ENCODE measurements at regions not wholly inside any gene's neighbourhood (a gene's known extent, or its start where the extent isn't known, plus 50 kb on each side); places are given as distances from the start of the nearest gene placed in this dataset.
A peak's percentile ranks its signal among the peaks of the same experiment; 100 is the strongest.

GRCh38 chr6:109296971-109297372 is 85.3 kb downstream of the CD164 start:
- no peaks in the 10 kb centered on the region for H3K27me3 ChIP-seq (ENCODE audit: control insufficient read depth, insufficient read depth, low read length)
- H3K4me1 ChIP-seq (ENCODE audit: control insufficient read depth, insufficient read depth, low read length), result peaks cover 4% of the 10 kb centered on the region
- no peaks in the 10 kb centered on the region for H3K9me3 ChIP-seq (ENCODE audit: control insufficient read depth, insufficient read depth, low read length)
- H3K4me3 ChIP-seq (ENCODE audit: low read depth, low read length), result no peak overlapping the region
- H3K36me3 ChIP-seq (ENCODE audit: control insufficient read depth, insufficient read depth, low read length), result no peaks in the 10 kb centered on the region
- WGBS (ENCODE audit: insufficient coverage), result 85% methylated on average over 7 of the region's 7 CpGs
- peak overlapping the region; percentile 2 for H3K27ac ChIP-seq (ENCODE audit: low read depth, low read length)
- no peak for DNase-seq (ENCODE audit: low read depth in 4 of 6, low spot score in 6 of 6)

- no peaks in the 10 kb centered on the region for H3K9me3 ChIP-seq (ENCODE audit: control insufficient read depth, insufficient read depth, low read length)
- no peaks in the 10 kb centered on the region for H3K36me3 ChIP-seq (ENCODE audit: control insufficient read depth, insufficient read depth, low read length)
- H3K27ac ChIP-seq (ENCODE audit: low read depth, low read length), result no peak overlapping the region
- H3K4me1 ChIP-seq (ENCODE audit: control insufficient read depth, insufficient read depth, low read length), result peaks cover 4% of the 10 kb centered on the region
- H3K4me3 ChIP-seq (ENCODE audit: low read depth, low read length), result no peak overlapping the region
- 100% methylated on average over 1 of the region's 3 CpGs for WGBS (ENCODE audit: insufficient coverage)
- DNase-seq (ENCODE audit: low read depth in 4 of 6, low spot score in 6 of 6), result no peak
- no peaks in the 10 kb centered on the region for H3K27me3 ChIP-seq (ENCODE audit: control insufficient read depth, insufficient read depth, low read length)
Measured at GRCh38 chr6:109296452-109296851, 85.8 kb downstream of the CD164 start.

- Histone ChIP-seq H3K27ac (ENCODE audit: low read depth, low read length) (no peak overlapping the region), H3K9me3 (ENCODE audit: control insufficient read depth, insufficient read depth, low read length) (no peaks in the 10 kb centered on the region), H3K27me3 (ENCODE audit: control insufficient read depth, insufficient read depth, low read length) (no peaks in the 10 kb centered on the region), H3K36me3 (ENCODE audit: control insufficient read depth, insufficient read depth, low read length) (no peaks in the 10 kb centered on the region), H3K4me1 (ENCODE audit: control insufficient read depth, insufficient read depth, low read length) (peaks cover 4% of the 10 kb centered on the region), H3K4me3 (ENCODE audit: low read depth, low read length) (no peak overlapping the region)
- no CpG with 5 or more reads among the region's 3 CpGs for WGBS (ENCODE audit: insufficient coverage)
- DNase-seq (ENCODE audit: low read depth in 4 of 6, low spot score in 6 of 6), result no peak
Measured at GRCh38 chr6:109295774-109296156, 86.5 kb downstream of the CD164 start.

- Histone ChIP-seq H3K36me3 (ENCODE audit: control insufficient read depth, insufficient read depth, low read length) (no peaks in the 10 kb centered on the region), H3K27me3 (ENCODE audit: control insufficient read depth, insufficient read depth, low read length) (no peaks in the 10 kb centered on the region), H3K4me3 (ENCODE audit: low read depth, low read length) (no peak overlapping the region), H3K9me3 (ENCODE audit: control insufficient read depth, insufficient read depth, low read length) (no peaks in the 10 kb centered on the region), H3K4me1 (ENCODE audit: control insufficient read depth, insufficient read depth, low read length) (peaks cover 4% of the 10 kb centered on the region), H3K27ac (ENCODE audit: low read depth, low read length) (no peak overlapping the region)
- 83% methylated on average over 2 of the region's 5 CpGs for WGBS (ENCODE audit: insufficient coverage)
- DNase-seq (ENCODE audit: low read depth in 4 of 6, low spot score in 6 of 6), result no peak
Measured at GRCh38 chr6:109295109-109295773, 87.0 kb downstream of the CD164 start.

GRCh38 chr6:109292983-109293586 is 89.2 kb downstream of the CD164 start:
- Histone ChIP-seq H3K27ac (ENCODE audit: low read depth, low read length) (no peak overlapping the region), H3K27me3 (ENCODE audit: control insufficient read depth, insufficient read depth, low read length) (peaks cover 2% of the 10 kb centered on the region), H3K4me1 (ENCODE audit: control insufficient read depth, insufficient read depth, low read length) (peaks cover 2% of the 10 kb centered on the region), H3K36me3 (ENCODE audit: control insufficient read depth, insufficient read depth, low read length) (no peaks in the 10 kb centered on the region), H3K4me3 (ENCODE audit: low read depth, low read length) (no peak overlapping the region), H3K9me3 (ENCODE audit: control insufficient read depth, insufficient read depth, low read length) (no peaks in the 10 kb centered on the region)
- no peak for DNase-seq (ENCODE audit: low read depth in 4 of 6, low spot score in 6 of 6)
- no CpG with 5 or more reads among the region's 2 CpGs for WGBS (ENCODE audit: insufficient coverage)

GRCh38 chr6:109292420-109292819 is 89.8 kb downstream of the CD164 start:
- DNase-seq (ENCODE audit: low read depth in 4 of 6, low spot score in 6 of 6), result no peak
- 74% methylated on average over 2 of the region's 2 CpGs for WGBS (ENCODE audit: insufficient coverage)
- Histone ChIP-seq H3K4me3 (ENCODE audit: low read depth, low read length) (no peak overlapping the region), H3K9me3 (ENCODE audit: control insufficient read depth, insufficient read depth, low read length) (no peaks in the 10 kb centered on the region), H3K4me1 (ENCODE audit: control insufficient read depth, insufficient read depth, low read length) (no peaks in the 10 kb centered on the region), H3K27me3 (ENCODE audit: control insufficient read depth, insufficient read depth, low read length) (peaks cover 2% of the 10 kb centered on the region), H3K36me3 (ENCODE audit: control insufficient read depth, insufficient read depth, low read length) (no peaks in the 10 kb centered on the region), H3K27ac (ENCODE audit: low read depth, low read length) (no peak overlapping the region)

GRCh38 chr6:109291902-109292301 is 90.4 kb downstream of the CD164 start:
- Histone ChIP-seq H3K36me3 (ENCODE audit: control insufficient read depth, insufficient read depth, low read length) (no peaks in the 10 kb centered on the region), H3K4me3 (ENCODE audit: low read depth, low read length) (no peak overlapping the region), H3K4me1 (ENCODE audit: control insufficient read depth, insufficient read depth, low read length) (no peaks in the 10 kb centered on the region), H3K27ac (ENCODE audit: low read depth, low read length) (no peak overlapping the region), H3K27me3 (ENCODE audit: control insufficient read depth, insufficient read depth, low read length) (peaks cover 2% of the 10 kb centered on the region), H3K9me3 (ENCODE audit: control insufficient read depth, insufficient read depth, low read length) (no peaks in the 10 kb centered on the region)
- no peak for DNase-seq (ENCODE audit: low read depth in 4 of 6, low spot score in 6 of 6)
- 89% methylated on average over 2 of the region's 2 CpGs for WGBS (ENCODE audit: insufficient coverage)

- Histone ChIP-seq H3K4me1 (ENCODE audit: control insufficient read depth, insufficient read depth, low read length) (no peaks in the 10 kb centered on the region), H3K4me3 (ENCODE audit: low read depth, low read length) (no peak overlapping the region), H3K9me3 (ENCODE audit: control insufficient read depth, insufficient read depth, low read length) (no peaks in the 10 kb centered on the region), H3K27ac (ENCODE audit: low read depth, low read length) (no peak overlapping the region), H3K36me3 (ENCODE audit: control insufficient read depth, insufficient read depth, low read length) (no peaks in the 10 kb centered on the region), H3K27me3 (ENCODE audit: control insufficient read depth, insufficient read depth, low read length) (peaks cover 2% of the 10 kb centered on the region)
- DNase-seq (ENCODE audit: low read depth in 4 of 6, low spot score in 6 of 6), result no peak
- 78% methylated on average over 56 of the region's 56 CpGs for WGBS (ENCODE audit: insufficient coverage)
Measured at GRCh38 chr6:109290143-109290931, 91.9 kb downstream of the CD164 start.

GRCh38 chr6:109285366-109285765 is 96.9 kb downstream of the CD164 start:
- H3K36me3 ChIP-seq (ENCODE audit: control insufficient read depth, insufficient read depth, low read length), result no peaks in the 10 kb centered on the region
- peaks cover 2% of the 10 kb centered on the region for H3K27me3 ChIP-seq (ENCODE audit: control insufficient read depth, insufficient read depth, low read length)
- DNase-seq (ENCODE audit: low read depth in 4 of 6, low spot score in 6 of 6), result peak in 1 of 6 donors; percentile 57
- H3K4me1 ChIP-seq (ENCODE audit: control insufficient read depth, insufficient read depth, low read length), result no peaks in the 10 kb centered on the region
- WGBS (ENCODE audit: insufficient coverage), result 50% methylated on average over 1 of the region's 3 CpGs
- H3K4me3 ChIP-seq (ENCODE audit: low read depth, low read length), result no peak overlapping the region
- H3K9me3 ChIP-seq (ENCODE audit: control insufficient read depth, insufficient read depth, low read length), result no peaks in the 10 kb centered on the region
- no peak overlapping the region for H3K27ac ChIP-seq (ENCODE audit: low read depth, low read length)
